ENCODE measurements at regions not wholly inside any gene's neighbourhood (a gene's known extent, or its start where the extent isn't known, plus 50 kb on each side); places are given as distances from the start of the nearest gene placed in this dataset.
"Not testable (repeated sequence)": the region's sequence is repeated elsewhere in the genome, so short reads cannot be mapped to it uniquely, and the experiment has no call there.

DNA sequence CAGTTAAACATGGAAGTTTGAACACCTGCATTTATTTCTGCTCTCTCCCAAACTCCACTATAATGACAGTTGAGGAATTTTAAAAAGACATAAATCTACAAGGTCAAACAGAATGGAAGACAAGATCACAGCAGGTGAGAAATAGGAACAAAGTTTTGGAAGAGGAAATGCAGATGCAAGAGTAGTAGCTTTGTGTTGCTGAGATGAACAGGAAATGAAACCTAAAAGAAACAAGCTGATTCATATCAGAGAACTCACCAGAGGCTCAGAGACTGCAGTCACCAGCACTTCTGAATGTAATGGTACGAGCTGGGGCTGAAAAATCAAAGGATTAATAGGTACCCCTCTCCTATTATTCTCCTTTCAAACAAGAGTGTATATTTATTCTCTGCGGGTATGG lies 459.9 kb downstream of the RAP2B start:
- DNase-seq = no peak

DNA sequence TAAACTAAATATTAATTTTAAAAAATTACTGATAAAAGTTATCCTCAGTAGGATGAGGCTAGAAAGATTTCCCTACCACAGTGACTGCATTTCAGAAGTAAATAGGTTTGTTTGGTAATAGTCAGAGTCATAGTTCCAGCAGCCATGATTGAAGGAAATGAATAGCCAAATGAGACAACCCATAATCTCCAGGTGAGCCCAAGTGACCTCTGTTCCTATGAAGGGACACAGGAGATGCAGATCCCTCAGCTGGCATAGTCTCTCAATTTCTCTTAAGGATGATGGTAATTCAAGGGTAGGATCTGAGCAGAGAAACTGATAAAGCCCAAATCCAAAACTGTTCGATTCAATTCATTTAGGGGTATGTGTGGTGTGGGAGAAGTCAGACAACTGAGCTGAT lies 461.8 kb downstream of the RAP2B start:
- no peak for DNase-seq

DNA sequence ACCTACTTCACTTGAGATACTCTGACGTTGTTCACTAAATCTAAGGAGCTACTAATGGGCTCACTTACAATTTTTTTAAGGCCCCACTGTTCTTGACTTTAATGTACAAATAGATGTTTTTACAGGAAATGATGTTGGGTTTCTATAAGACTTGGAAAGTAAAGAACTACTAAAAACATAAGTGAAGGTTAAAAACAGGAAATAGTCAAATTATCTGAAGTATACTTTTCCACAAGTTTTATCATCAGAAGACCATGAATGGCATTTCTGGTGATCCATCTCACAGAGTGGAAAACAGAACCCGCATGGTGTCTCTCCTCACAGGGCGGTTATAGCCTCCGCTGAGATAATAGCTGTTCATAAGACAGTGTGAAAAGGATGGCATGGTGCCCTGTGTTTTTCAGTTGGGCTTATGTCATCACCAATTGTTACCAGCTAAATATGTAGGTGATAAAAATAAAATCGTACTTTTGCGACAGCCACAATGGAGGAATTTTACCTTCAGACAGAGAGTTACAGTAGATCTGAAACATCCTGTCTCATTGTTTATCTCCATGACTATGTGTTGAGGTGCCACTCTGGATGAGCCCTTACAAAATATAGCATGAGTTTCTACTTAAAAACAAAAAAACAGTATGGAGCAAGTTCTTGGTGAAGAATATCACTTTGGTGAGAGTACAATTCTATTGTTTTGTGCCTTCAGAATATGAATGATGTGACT lies 462.4 kb downstream of the RAP2B start:
- no peak for DNase-seq

DNA sequence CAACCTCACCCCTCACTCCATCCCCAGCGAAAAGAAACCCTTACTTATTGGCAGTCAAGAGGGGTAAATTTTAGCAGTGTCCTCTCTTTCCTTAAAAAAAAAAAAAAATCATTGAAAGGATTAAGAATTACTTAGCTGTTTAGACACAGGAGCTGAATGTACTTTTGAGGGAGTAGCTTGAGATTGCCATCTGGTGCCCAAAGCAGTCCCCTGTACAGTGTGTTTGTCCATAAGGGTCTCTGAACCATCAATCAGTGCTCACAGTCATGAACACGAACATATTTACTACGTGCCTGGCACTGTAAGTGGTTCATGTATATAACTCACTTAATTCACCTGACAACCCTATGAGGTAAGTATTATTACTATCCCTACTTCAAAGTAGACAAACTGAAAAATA lies 463.5 kb downstream of the RAP2B start:
- no peak for DNase-seq

DNA sequence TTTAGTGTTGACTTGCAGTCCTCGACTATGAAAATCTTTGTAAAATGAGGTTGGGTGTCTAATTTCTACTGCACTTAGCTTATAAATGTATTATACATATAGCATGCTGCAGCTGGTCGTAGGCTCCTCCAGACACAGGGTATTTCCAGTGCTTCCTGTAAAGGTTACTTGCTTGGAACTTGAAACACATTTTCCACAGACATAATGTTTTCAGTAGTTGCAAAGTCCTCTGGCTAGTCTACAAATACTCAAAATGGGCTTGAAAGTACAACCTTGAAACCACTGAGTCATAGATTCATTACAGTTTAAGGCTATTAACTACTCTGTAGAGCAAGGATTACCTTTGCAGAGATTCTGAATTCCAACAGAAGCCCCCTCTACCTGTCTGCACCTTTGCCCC lies 464.1 kb downstream of the RAP2B start:
- DNase-seq = no peak

DNA sequence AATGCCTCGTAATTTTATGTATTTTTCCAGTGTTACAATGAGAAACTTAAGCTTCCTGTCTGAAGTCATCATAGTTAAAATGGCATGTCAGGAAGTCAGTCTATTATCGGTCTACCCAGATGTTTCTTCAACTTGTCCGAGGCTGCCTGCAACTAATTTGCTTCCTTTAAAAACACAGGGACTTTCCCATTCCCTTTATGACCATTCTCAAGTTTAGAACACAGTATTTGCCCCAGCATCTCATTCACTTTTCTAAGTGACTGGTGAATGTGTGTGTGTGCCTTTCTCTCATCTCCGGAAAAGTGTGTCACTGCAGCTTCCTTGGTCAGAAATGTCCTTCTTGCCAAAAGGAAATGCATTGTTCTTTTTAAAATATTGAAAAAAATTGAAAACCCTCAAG lies 466.6 kb downstream of the RAP2B start:
- no peak for DNase-seq

DNA sequence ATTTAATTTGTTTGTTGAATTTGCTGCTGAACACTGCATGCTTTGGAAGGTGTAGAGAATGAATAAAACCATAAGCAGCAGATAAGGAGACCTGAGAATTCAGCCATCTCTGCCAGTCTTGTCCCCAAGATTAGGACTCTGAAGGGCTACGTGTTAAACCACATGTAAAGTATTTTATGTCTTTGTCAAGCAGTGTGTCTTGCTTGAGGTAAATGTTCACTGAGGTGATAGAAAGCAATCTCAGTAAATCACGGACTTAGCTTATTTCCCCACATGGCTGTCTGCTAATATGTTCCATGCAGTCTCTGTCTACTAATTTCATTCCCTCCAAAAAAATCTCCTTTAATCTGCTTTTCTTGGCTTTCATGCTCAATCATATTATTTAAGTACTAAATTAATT lies 467.1 kb downstream of the RAP2B start:
- DNase-seq = no peak

DNA sequence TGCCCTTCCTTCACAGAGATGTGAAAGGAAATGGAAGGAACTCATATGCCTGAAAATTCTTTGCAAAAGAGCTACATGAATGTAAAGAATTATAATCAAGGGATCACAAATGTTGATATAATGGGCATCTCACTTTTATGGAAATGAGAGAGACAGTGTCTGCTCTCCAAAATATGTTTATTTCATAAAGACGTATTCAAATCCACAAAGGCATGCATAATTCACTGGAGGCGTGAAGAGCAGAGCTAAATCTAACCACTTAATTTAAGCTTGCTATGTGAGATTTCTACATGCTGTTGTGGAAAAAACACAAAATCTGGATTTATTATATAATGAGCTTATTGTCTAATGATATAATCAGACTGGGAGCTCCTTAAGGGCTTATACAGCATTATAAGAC lies 469.1 kb downstream of the RAP2B start:
- DNase-seq = no peak

DNA sequence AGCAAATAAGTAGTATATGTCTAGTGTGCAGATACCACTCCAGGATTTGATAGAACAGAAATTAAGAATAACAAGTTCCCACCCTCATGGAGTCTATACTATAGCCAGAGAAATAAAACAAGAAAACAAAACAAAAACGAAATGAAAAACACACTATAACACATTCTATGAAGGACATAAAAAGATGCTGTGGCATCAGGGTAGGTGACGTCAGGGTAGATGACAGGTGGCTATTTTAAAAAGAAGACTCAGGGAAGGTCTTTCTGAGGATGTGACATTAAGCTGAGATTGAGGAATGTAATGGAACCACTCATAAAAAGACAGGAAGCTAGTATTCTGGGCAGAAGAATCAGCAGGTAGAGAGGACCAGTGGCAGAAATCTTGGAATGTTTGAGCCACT lies 469.6 kb downstream of the RAP2B start:
- DNase-seq = no peak

DNA sequence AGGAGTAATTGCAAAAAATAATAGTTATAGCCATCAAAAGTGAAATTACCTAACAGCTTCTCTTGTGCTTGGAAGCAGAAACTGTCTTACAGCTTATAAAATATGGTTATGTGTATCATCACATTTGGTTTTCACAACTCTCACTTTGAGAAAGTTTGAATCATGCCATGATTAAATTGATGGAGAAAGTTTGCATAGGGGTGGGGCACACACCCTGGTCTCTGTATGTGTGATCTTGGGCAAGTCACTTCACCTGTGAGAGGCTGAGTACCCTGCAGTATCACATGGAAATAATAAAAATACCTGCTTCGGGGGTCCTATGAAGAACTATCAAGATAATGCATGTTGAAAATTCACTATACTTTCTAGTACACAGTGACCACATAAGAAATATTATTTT lies 471.4 kb downstream of the RAP2B start:
- no peak for DNase-seq

DNA sequence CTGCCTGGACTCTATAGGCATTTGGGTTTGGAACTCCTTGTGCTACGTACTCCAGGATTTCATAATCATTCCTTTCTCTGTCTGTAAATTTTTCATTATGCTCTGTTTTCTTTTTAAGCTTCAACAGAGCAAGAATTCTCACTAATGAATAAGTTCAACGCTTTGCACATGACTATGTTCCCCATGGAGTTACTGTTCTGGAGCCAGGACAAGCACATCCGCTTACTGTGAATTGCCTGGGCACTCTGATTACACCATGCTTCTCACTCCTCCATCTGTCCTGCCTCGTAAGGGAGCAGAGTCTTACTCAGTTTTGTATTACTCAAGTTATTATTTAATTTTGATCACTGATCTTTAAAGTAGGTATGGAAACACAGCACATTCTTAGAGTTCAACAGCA lies 472.7 kb downstream of the RAP2B start:
- no peak for DNase-seq

DNA sequence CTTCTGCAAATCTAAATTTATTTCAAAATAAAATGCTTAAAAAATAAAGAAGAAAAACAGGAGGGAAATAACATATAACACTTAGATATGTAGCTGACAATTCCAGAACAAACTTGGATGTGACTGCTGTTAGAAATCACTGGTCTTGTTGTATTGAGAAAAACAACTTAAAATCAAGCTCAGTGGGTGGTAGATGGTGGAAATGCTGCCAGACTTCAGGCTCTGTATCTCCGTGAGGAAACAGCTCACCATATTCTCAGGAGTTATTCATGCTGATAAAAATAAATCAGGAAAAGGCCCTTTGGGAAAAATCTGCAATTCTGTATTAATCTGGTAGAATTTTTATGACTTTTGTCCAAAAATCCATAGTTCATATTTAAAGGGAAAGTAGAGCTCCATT lies 477.6 kb downstream of the RAP2B start:
- DNase-seq = no peak

DNA sequence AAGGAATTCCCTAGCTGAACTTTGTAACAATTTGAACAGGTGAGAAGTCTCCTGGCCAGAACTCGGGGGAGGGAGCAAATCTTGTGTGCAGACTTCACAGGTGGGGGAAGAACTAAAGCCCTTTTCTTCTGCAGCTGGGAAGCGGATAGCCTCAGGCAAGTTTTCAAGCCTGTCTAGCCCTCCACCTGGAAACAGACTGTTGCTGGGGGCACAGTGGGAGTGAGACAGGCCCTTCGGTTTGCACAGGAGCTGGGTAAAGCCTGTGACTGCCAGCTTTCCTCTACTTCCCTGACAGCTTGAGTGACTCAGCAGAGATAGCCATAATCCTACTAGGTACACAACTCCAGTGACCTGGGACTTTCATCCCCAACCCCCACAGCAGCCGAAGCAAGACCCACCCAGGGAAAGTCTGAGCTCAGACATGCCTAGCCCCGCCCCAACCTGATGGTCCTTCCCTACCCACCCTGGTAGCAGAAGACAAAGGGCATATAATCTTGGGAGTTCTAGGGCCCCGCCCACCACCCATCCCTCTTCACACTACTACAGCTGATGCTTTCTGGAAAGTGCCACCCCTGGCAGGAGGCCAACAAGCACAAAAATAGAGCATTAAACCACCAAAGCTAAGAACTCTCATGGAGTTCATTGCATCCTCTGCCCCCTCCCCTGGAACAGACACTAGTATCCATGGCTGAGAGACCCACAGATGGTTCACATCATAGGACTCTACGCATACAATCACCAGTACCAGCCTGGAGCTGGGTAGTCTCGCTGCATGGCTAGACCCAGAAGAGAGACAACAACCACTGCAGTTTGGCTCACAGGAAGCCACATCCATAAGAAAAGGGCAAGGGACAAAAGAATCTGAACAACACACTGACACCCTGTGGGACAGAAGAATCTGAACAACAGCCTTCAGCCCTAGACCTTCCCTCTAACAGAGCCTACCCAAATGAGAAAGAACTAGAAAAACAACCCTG lies 479.0 kb downstream of the RAP2B start:
- no peak for DNase-seq

DNA sequence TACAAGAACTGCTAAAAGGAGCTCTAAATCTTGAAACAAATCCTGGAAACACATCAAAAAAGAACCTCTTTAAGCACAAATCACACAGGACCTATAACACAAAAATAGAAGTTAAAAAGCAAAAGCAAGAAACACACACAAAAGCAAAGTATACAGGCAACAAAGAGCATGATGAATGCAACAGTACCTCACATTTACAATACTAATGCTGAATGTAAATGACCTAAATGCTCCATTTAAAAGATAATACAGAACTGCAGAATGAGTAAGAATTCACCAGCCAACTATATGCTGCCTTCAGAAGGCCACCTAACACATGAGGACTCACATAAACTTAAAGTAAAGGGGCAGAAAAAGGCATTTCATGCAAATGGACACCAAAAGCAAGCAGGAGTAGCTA lies 478.6 kb upstream of the ARHGEF26 start:
- DNase-seq = not testable (repeated sequence)

DNA sequence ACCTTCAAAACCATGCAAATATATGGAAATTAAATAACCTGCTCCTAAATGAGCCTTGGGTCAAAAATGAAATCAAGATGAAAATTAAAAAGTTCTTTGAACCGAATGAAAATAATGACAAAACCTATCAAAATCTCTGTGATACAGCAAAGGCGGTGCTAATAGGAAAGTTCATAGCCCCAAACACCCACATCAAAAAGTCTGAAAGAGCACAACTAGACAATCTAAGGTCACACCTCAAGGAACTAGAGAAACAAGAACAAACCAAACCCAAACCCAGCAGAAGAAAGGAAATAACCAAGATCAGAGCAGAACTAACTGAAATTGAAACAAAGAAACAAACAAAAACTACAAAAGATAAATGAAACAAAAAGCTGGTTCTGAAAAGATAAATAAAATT lies 477.7 kb upstream of the ARHGEF26 start:
- DNase-seq = not testable (repeated sequence)

DNA sequence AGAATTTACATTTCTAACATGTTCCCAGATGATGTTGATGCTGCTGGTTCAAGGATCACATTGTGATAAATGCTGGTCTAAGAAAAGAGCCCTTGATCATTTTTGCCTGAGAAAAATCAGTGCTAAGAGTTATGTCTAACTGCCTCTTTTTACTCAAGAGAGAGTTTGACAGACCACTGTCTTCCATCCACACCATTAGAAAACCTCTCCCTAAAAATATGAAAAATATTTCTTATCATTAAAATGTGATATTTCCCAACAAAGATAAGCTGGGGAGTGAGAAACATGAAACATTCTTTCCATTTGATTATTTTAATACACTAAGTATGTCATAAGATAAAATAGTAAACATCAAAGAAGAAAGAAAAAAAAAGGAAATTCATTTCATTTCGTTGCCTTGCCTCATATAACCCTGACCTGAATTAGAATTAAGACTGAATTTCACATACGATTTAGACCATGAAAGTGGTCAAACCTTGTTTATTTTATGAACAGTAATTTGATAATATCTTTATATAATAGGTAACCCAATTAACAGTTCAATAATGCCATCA lies 471.8 kb upstream of the ARHGEF26 start:
- DNase-seq = no peak

DNA sequence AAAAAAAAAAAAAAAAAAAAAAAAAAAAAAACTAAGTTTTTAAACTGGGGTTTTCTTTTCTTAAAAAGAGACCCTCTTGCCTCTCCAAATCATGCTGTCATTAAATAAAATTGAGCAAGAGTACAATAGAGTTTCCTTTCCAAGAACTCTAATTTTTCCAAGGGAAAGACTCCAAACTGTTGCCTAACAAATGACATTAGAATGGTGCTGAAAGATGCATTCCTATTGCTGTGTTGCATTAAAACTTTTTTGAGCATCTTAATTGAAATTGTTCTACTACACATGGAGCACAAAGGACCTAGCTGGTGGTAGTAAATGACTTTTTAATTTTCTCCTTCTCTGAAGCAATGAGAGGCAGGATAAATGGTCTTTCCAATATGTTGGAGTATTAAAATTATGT lies 469.1 kb upstream of the ARHGEF26 start:
- DNase-seq = no peak

DNA sequence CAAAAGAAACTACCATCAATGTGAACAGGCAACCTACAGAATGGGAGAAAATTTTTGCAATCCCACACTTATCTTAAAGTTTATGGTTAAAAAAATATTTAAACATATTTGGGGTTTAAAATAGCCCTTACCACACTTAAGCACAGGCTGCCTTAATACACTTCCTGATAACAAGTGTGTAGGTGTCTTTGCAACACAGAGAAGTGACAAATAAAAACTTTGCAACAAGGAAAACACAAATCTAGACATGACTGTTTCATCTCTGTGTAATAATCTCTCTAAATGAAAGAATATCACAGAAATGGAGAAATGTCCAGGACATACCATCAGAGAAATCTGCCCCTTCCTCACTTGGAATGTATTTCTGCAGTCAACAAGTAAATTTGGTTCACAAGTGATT lies 464.1 kb upstream of the ARHGEF26 start:
- DNase-seq = no peak

DNA sequence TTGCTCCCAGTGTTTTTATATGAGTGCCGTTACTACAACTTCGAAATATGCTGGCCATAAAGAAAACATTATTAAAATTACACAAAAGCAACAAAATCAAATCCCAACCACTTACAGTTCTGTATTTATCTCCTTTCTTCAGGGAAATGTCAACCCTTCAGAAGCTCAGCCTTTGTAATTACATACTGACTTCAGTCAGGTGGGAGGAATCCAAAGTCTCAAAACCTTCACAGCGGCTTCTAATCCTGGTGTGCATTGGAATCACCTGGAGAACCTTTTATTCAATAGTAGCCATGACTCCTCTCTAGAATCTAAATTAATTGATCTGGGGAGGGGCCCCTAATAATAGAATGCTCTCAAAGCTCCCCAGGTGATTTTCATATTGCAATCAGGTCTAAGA lies 463.7 kb upstream of the ARHGEF26 start:
- DNase-seq = no peak

DNA sequence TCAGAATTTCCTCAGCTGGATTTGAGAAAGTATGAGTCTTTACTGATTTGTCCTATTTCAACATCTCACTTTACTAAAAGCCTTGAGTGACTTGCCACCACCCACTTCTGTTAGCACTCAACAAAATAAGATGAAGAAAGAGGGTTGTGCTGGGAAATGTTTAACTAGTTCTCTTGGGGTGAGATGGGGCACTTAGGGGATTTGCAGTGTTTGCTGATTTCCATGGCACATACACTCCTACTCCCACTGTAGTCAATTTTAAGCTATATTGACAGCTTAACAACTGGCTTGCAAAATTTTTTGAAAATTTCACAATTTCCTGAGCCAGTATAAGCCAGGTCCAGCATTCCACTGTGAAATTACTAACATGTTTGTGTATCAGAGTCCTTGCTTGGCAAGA lies 463.1 kb upstream of the ARHGEF26 start:
- no peak for DNase-seq

DNA sequence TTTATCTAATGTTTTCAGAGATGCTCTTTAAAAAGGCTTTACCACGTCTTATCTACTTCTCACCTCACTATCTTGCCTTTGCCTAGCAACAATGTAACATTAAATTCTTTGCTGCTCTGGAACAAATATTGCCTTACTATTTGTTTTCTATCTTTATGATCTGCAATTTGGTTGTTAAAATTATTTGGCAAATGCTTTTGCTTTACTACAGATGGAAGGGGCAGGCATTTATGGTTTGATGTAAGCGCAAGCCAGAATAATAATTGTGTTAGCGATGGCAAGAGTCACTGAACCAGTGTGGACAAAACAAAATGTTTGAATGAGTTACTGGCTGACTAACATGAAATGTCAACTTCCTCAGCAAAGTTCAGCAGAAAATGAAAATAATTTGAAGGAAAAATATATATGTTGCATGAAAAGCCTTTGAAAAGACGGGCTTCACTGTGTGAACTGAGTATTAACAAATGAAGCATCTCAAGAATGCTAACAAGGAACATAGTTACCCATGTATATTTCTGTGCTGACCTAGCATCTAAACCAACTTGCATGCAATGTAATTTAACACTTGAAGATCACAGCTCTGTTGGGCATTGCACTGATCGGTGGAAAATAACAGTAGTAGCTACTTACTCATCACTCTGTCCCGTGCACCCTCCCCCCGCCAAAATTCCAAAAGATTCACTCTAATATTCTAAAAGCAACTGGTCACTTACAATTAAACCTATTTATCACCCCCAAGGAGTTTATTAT lies 454.0 kb upstream of the ARHGEF26 start:
- DNase-seq = no peak

DNA sequence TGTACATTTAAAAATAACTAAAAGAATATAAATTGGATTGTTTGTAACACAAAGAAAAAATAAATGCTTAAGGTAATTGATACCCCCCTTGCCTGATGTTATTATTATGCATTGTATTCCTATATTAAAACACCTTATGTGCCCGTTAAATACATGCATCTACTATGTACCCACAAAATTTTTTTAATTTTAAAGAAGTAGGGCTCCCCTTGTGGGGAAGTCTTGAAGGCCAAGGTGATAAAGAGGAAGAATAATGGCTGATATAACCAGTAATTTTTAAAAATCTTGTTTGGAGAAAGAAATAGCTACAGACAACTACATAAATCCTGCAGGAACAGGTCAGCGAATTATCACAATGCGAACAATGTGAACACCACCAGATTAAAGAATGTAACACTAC lies 451.7 kb upstream of the ARHGEF26 start:
- no peak for DNase-seq

DNA sequence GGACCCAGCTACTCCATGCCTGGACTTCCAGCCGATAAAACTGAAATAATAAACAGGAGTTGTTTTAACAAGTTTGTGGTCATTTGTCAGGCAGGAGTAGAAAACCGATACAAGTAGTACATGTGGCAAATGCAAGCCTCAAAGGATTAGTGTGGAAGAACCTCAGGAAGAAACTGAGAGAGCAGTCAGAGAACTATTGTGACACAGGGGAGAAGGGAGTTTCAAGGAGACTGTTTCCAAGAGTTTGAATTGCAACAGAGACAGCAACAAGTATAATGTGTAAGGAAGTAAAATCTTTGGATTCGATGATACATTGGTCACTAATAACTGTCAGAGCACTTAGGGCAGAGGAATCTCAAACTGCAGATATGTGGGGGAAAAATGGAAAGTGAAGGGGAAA lies 450.6 kb upstream of the ARHGEF26 start:
- no peak for DNase-seq
